Stomach (tissue), 4 donors: ENCODE measurements at regions not wholly inside any gene's neighbourhood (a gene's known extent, or its start where the extent isn't known, plus 50 kb on each side); places are given as distances from the start of the nearest gene placed in this dataset.

ENCODE experiments used
- CTCF ChIP-seq, 7 experiments: fragments of 450-650 bp in 4 of 7; fragments of 200-600 bp in 3 of 7; sonication (generic) in 3 of 7; IDR thresholded peaks; one replicate each; pipeline ENCODE4 v1.5.1; 2016 to 2019; ENCODE audit warnings: antibody characterized with exemption in 7 of 7, control low read depth in 2 of 7, mild to moderate bottlenecking in 1 of 7
- POLR2A ChIP-seq, 4 donors: fragments of 450-650 bp; IDR thresholded peaks; one replicate each; pipeline ENCODE4 v1.6.1; 2016; ENCODE audit warnings: antibody characterized with exemption in 4 of 4, control low read depth in 2 of 4, mild to moderate bottlenecking in 1 of 4, moderate library complexity in 1 of 4
- POLR2AphosphoS5 ChIP-seq, 3 donors: sonication (generic); formaldehyde crosslinking; IDR thresholded peaks; one replicate each; pipeline ENCODE4 v1.6.1; 2016; ENCODE audit warnings: antibody characterized with exemption in 3 of 3

GRCh38 chr4:166230841-166231240 lies 357.8 kb downstream of the TLL1 start:
- no peak for TF ChIP-seq CTCF (IDR thresholded peaks at IDR 0.05)
- TF ChIP-seq POLR2A (IDR thresholded peaks at IDR 0.05): no peak
- no peak for TF ChIP-seq POLR2AphosphoS5 (IDR thresholded peaks at IDR 0.05)
